WERI-Rb-1 (cell line): ENCODE measurements at regions not wholly inside any gene's neighbourhood (a gene's known extent, or its start where the extent isn't known, plus 50 kb on each side); places are given as distances from the start of the nearest gene placed in this dataset.

Source experiments
- DNase-seq: peaks from one replicate; pipeline ENCODE4 v3.0.0-alpha.2; 2020
- H3K27ac ChIP-seq: fragments of 250-450 bp; sonication (Bioruptor Pico); 2 replicates; pipeline ENCODE4 v1.5.1; 2020; ENCODE audit warnings: mild to moderate bottlenecking, moderate library complexity
- H3K27me3 ChIP-seq: fragments of 250-450 bp; sonication (Bioruptor Pico); 2 replicates; pipeline ENCODE4 v1.5.1; 2021; ENCODE audit warnings: mild to moderate bottlenecking, low read depth, moderate library complexity; ENCODE audit not compliant: insufficient read depth, severe bottlenecking
- H3K36me3 ChIP-seq: fragments of 250-450 bp; sonication (Bioruptor Pico); 2 replicates; pipeline ENCODE4 v1.5.1; 2020; ENCODE audit warnings: mild to moderate bottlenecking, moderate library complexity
- H3K4me3 ChIP-seq: 2 replicates; pipeline ENCODE4 v1.5.1; 2011; ENCODE audit warnings: low read depth, mild to moderate bottlenecking, control low read depth, low read length
- H3K9me3 ChIP-seq: fragments of 250-450 bp; sonication (Bioruptor Pico); 2 replicates; pipeline ENCODE4 v1.5.1; 2021; ENCODE audit warnings: mild to moderate bottlenecking, moderate library complexity; ENCODE audit not compliant: severe bottlenecking
- CTCF ChIP-seq: IDR thresholded peaks from 2 replicates; pipeline ENCODE4 v1.5.1; 2011; ENCODE audit warnings: low read depth, mild to moderate bottlenecking, control low read depth, inconsistent platforms, low read length

GRCh38 chr17:5695480-5695879, 111.2 kb upstream of the NLRP1 start:
- no peak for TF ChIP-seq CTCF

GRCh38 chr17:5698959-5699358, 114.7 kb upstream of the NLRP1 start:
- no peak overlapping the region for H3K4me3 ChIP-seq
- H3K27me3 ChIP-seq = no peaks in the 10 kb centered on the region
- TF ChIP-seq CTCF = no peak
- H3K9me3 ChIP-seq = no peaks in the 10 kb centered on the region
- H3K36me3 ChIP-seq = no peaks in the 10 kb centered on the region
- no peak overlapping the region for H3K27ac ChIP-seq
- DNase-seq = no peak

More at GRCh38 chr17:5695480-5695879, 111.2 kb upstream of the NLRP1 start:
- Histone ChIP-seq H3K27ac (no peak overlapping the region), H3K27me3 (no peaks in the 10 kb centered on the region), H3K4me3 (no peak overlapping the region), H3K9me3 (no peaks in the 10 kb centered on the region), H3K36me3 (no peaks in the 10 kb centered on the region)
- peak; percentile 24 for DNase-seq

- no peak for DNase-seq
- Histone ChIP-seq H3K36me3 (no peaks in the 10 kb centered on the region), H3K4me3 (no peak overlapping the region), H3K9me3 (no peaks in the 10 kb centered on the region), H3K27ac (no peak overlapping the region), H3K27me3 (no peaks in the 10 kb centered on the region)
- TF ChIP-seq CTCF = no peak
Measured at GRCh38 chr17:5699814-5700213, 115.5 kb upstream of the NLRP1 start.

GRCh38 chr17:5700745-5701144, 116.4 kb upstream of the NLRP1 start:
- no peak for TF ChIP-seq CTCF
- Histone ChIP-seq H3K36me3 (no peaks in the 10 kb centered on the region), H3K27ac (no peak overlapping the region), H3K27me3 (no peaks in the 10 kb centered on the region), H3K4me3 (no peak overlapping the region), H3K9me3 (no peaks in the 10 kb centered on the region)
- DNase-seq = no peak

- no peak overlapping the region for H3K4me3 ChIP-seq
- no peak for DNase-seq
- H3K36me3 ChIP-seq = no peaks in the 10 kb centered on the region
- no peak for TF ChIP-seq CTCF
- no peaks in the 10 kb centered on the region for H3K27me3 ChIP-seq
- no peaks in the 10 kb centered on the region for H3K9me3 ChIP-seq
- no peak overlapping the region for H3K27ac ChIP-seq
Measured at GRCh38 chr17:5701381-5701780, 117.1 kb upstream of the NLRP1 start.

GRCh38 chr17:5702951-5703510, 118.7 kb upstream of the NLRP1 start:
- Histone ChIP-seq H3K27me3 (no peaks in the 10 kb centered on the region), H3K4me3 (no peak overlapping the region), H3K27ac (no peak overlapping the region), H3K36me3 (no peaks in the 10 kb centered on the region), H3K9me3 (no peaks in the 10 kb centered on the region)
- TF ChIP-seq CTCF = no peak
- no peak for DNase-seq
